AG04450 (cell line): ENCODE measurements at regions not wholly inside any gene's neighbourhood (a gene's known extent, or its start where the extent isn't known, plus 50 kb on each side); places are given as distances from the start of the nearest gene placed in this dataset.

Source experiments
- CTCF ChIA-PET: fragments of 300-600, 350-600 bp; formaldehyde crosslinking; extraction: SDS; loops from one replicate; lab custom pipeline; 2022; ENCODE audit warnings: antibody characterized with exemption, inconsistent platforms; lab: Charles Lee
- POLR2A ChIA-PET: fragments of 350-600 bp; formaldehyde crosslinking; extraction: SDS; loops from one replicate; lab custom pipeline; 2021; ENCODE audit warnings: antibody characterized with exemption, inconsistent platforms; lab: Yijun Ruan, JAX
- DNase-seq: peaks from one replicate; pipeline ENCODE4 v3.0.0-alpha.2; 2011; ENCODE audit warnings: low read depth, low spot score
- H3K27ac ChIP-seq: one replicate; pipeline ENCODE4 v1.5.1; 2012; ENCODE audit warnings: low read depth, low read length, control low read depth
- H3K27me3 ChIP-seq: one replicate; pipeline ENCODE4 v1.6.0; 2012; ENCODE audit warnings: low read length; ENCODE audit not compliant: control insufficient read depth, insufficient read depth
- H3K4me3 ChIP-seq: 2 replicates; pipeline ENCODE4 v1.5.1; 2011; ENCODE audit warnings: mild to moderate bottlenecking, low read depth, low read length, control low read depth
- H3K9me3 ChIP-seq: 2 replicates; pipeline ENCODE4 v1.5.1; 2012; ENCODE audit warnings: low read length; ENCODE audit not compliant: control insufficient read depth, insufficient read depth
- CTCF ChIP-seq: IDR thresholded peaks from 2 replicates; pipeline ENCODE4 v1.5.1; 2011; ENCODE audit warnings: low read depth, low read length, control low read depth, inconsistent platforms

- Histone ChIP-seq H3K9me3 (no peaks in the 10 kb centered on the region), H3K27ac (no peak overlapping the region), H3K27me3 (no peaks in the 10 kb centered on the region), H3K4me3 (no peak overlapping the region)
- no peak for DNase-seq
- ChIA-PET POLR2A (no interaction called here), CTCF (no interaction called here)
- TF ChIP-seq CTCF, result no peak
These were observed 278.7 kb upstream of the CITED2 start for GRCh38 chr6:139653111-139653510.

DNA sequence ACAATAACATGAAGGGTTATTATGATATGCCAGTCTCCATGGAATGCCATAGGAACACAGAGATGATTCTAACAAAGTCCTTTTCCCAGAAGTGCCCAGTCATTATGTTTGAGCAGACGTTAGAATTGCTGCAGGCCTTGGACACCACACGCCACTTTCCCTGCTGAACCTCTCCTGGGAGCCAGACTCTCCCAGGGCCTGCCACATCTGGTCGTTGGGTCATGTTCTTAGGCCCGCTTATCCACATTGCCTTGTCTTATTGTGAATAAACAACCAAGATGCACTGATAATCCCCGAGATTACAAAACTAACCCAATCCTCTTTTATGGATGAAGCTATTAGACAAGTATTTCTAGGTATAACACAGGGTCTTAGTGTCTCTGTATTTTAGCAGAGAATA lies 276.5 kb upstream of the CITED2 start:
- Histone ChIP-seq H3K4me3 (no peak overlapping the region), H3K9me3 (no peaks in the 10 kb centered on the region), H3K27me3 (no peaks in the 10 kb centered on the region), H3K27ac (no peak overlapping the region)
- ChIA-PET POLR2A (no interaction called here), CTCF (no interaction called here)
- DNase-seq, result no peak
- TF ChIP-seq CTCF, result no peak

DNA sequence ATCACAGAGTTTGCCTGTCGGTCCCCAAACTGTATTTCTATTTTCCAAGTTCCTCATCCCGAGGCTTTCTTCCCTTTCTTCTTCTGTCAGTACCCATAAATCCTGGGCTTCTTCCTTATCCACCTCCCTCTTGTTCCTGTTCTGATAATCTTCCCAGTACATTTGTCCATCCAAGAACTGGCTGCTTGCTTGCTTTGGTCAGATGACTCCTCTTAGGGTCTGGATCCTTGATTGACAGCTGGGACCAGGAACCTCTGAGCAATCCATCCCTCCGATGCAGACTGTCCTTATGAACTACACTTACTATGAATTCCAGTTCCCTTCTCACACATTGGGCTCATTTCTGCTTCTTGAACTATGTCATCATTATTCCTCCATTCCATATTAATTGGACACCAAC lies 275.3 kb upstream of the CITED2 start:
- H3K27me3 ChIP-seq, result no peaks in the 10 kb centered on the region
- ChIA-PET CTCF (no interaction called here), POLR2A (no interaction called here)
- H3K27ac ChIP-seq, result no peak overlapping the region
- no peak overlapping the region for H3K4me3 ChIP-seq
- no peak for DNase-seq
- no peaks in the 10 kb centered on the region for H3K9me3 ChIP-seq
- no peak for TF ChIP-seq CTCF

DNA sequence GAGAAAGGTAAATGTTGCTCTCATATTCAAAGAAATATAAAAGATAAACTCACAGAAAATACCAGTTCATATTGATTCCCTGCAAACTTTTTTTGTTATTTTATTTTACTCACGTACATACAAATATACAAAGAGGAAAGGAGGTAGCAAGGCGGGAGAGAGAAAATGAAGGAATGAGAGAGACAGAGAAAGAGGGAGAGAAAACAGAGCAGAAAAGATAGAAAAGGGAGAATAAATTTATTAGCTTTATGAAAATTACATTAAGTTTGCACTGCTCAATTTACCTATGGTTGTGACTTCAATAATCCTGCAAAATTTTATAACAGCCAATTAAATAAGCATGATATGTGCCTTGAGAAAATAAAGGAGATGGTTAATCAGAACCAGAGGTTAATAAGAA lies 274.7 kb upstream of the CITED2 start:
- Histone ChIP-seq H3K27ac (no peak overlapping the region), H3K27me3 (no peaks in the 10 kb centered on the region), H3K4me3 (no peak overlapping the region), H3K9me3 (no peaks in the 10 kb centered on the region)
- DNase-seq, result no peak
- POLR2A ChIA-PET, result no interaction called here
- no peak for TF ChIP-seq CTCF
- CTCF ChIA-PET, result no interaction called here

- no peak overlapping the region for H3K4me3 ChIP-seq
- TF ChIP-seq CTCF, result no peak
- DNase-seq, result no peak
- ChIA-PET CTCF (no interaction called here), POLR2A (no interaction called here)
- no peaks in the 10 kb centered on the region for H3K27me3 ChIP-seq
- no peak overlapping the region for H3K27ac ChIP-seq
- no peaks in the 10 kb centered on the region for H3K9me3 ChIP-seq
These were observed 274.1 kb upstream of the CITED2 start for GRCh38 chr6:139648430-139649000.
